ENCODE measurements at regions not wholly inside any gene's neighbourhood (a gene's known extent, or its start where the extent isn't known, plus 50 kb on each side); places are given as distances from the start of the nearest gene placed in this dataset.

- TF ChIP-seq FOXP2 (optimal IDR thresholded peaks at IDR 0.05; ENCODE audit: borderline replicate concordance, extremely low read depth, extremely low read length, insufficient read depth) (no peak), POLR2AphosphoS5 (IDR thresholded peaks at IDR 0.05; ENCODE audit: low read depth, low read length) (no peak), TAF1 (IDR thresholded peaks at IDR 0.05; ENCODE audit: borderline replicate concordance, insufficient read depth, low read length) (no peak), REST (IDR thresholded peaks at IDR 0.05; ENCODE audit: insufficient read depth in 1 of 2, low read depth in 2 of 2, low read length in 2 of 2) (no peak), SIN3A (IDR thresholded peaks at IDR 0.05; ENCODE audit: borderline replicate concordance, insufficient read depth, low read length) (no peak)
Measured at GRCh38 chr13:94921181-94921580, 208.8 kb upstream of the SOX21 start.

- TF ChIP-seq SIN3A (IDR thresholded peaks at IDR 0.05; ENCODE audit: borderline replicate concordance, insufficient read depth, low read length): no peak
- no peak for TF ChIP-seq TAF1 (IDR thresholded peaks at IDR 0.05; ENCODE audit: borderline replicate concordance, insufficient read depth, low read length)
- no peak for TF ChIP-seq FOXP2 (optimal IDR thresholded peaks at IDR 0.05; ENCODE audit: borderline replicate concordance, extremely low read depth, extremely low read length, insufficient read depth)
- no peak for TF ChIP-seq REST (IDR thresholded peaks at IDR 0.05; ENCODE audit: insufficient read depth in 1 of 2, low read depth in 2 of 2, low read length in 2 of 2)
- no peak for TF ChIP-seq POLR2AphosphoS5 (IDR thresholded peaks at IDR 0.05; ENCODE audit: low read depth, low read length)
Measured at GRCh38 chr13:94920578-94920977, 208.2 kb upstream of the SOX21 start.

- no peak for TF ChIP-seq TAF1 (IDR thresholded peaks at IDR 0.05; ENCODE audit: borderline replicate concordance, insufficient read depth, low read length)
- peak; percentile 54 to 86; a peak in 3 of 4 replicates for TF ChIP-seq REST (IDR thresholded peaks at IDR 0.05; ENCODE audit: insufficient read depth in 1 of 2, low read depth in 2 of 2, low read length in 2 of 2)
Measured at GRCh38 chr13:94917824-94918223, 205.5 kb upstream of the SOX21 start.

- TF ChIP-seq REST (IDR thresholded peaks at IDR 0.05; ENCODE audit: insufficient read depth in 1 of 2, low read depth in 2 of 2, low read length in 2 of 2) (no peak), FOXP2 (optimal IDR thresholded peaks at IDR 0.05; ENCODE audit: borderline replicate concordance, extremely low read depth, extremely low read length, insufficient read depth) (no peak), POLR2AphosphoS5 (IDR thresholded peaks at IDR 0.05; ENCODE audit: low read depth, low read length) (no peak), TAF1 (IDR thresholded peaks at IDR 0.05; ENCODE audit: borderline replicate concordance, insufficient read depth, low read length) (no peak), SIN3A (IDR thresholded peaks at IDR 0.05; ENCODE audit: borderline replicate concordance, insufficient read depth, low read length) (no peak)
Measured at GRCh38 chr13:94914895-94915294, 202.6 kb upstream of the SOX21 start.

GRCh38 chr13:94906605-94907004, 194.3 kb upstream of the SOX21 start:
- TF ChIP-seq SIN3A (IDR thresholded peaks at IDR 0.05; ENCODE audit: borderline replicate concordance, insufficient read depth, low read length) (no peak), POLR2AphosphoS5 (IDR thresholded peaks at IDR 0.05; ENCODE audit: low read depth, low read length) (no peak), FOXP2 (optimal IDR thresholded peaks at IDR 0.05; ENCODE audit: borderline replicate concordance, extremely low read depth, extremely low read length, insufficient read depth) (no peak), REST (IDR thresholded peaks at IDR 0.05; ENCODE audit: insufficient read depth in 1 of 2, low read depth in 2 of 2, low read length in 2 of 2) (no peak), TAF1 (IDR thresholded peaks at IDR 0.05; ENCODE audit: borderline replicate concordance, insufficient read depth, low read length) (no peak)
